Kidney (tissue), 13 donors: ENCODE measurements at regions not wholly inside any gene's neighbourhood (a gene's known extent, or its start where the extent isn't known, plus 50 kb on each side); places are given as distances from the start of the nearest gene placed in this dataset.

Source experiments
- DNase-seq, 5 donors: peaks; one replicate each; pipeline ENCODE4 v3.0.0-alpha.2; 2013 to 2020
- FAIRE-seq: peaks from 2 replicates; lab custom pipeline; 2012; peaks lifted over from hg19 to GRCh38; lab: Jason Lieb, UNC
- H3K27ac ChIP-seq, 2 donors: one replicate each; pipeline ENCODE4 v1.7.0; 2013; ENCODE audit warnings: low read depth in 2 of 2, low read length in 2 of 2, inconsistent platforms in 1 of 2
- H3K27me3 ChIP-seq: one replicate; pipeline ENCODE4 v1.7.1; 2013; ENCODE audit warnings: low read length, inconsistent platforms; ENCODE audit not compliant: control insufficient read depth, insufficient read depth
- H3K36me3 ChIP-seq, 3 donors: one replicate each; pipeline versions ENCODE4 v1.7.0 to v1.7.1; 2013; ENCODE audit warnings: low read length in 3 of 3, control low read depth in 1 of 3, inconsistent platforms in 1 of 3; ENCODE audit not compliant: insufficient read depth in 3 of 3, control insufficient read depth in 2 of 3
- H3K4me1 ChIP-seq, 3 donors: one replicate each; pipeline versions ENCODE4 v1.7.0 to v1.7.1; 2013; ENCODE audit warnings: low read length in 3 of 3, inconsistent platforms in 1 of 3, low read depth in 1 of 3; ENCODE audit not compliant: control insufficient read depth in 2 of 3, insufficient read depth in 2 of 3
- H3K4me3 ChIP-seq, 3 donors: one replicate each; pipeline versions ENCODE4 v1.7.0 to v1.8.1; 2013; ENCODE audit warnings: low read length in 3 of 3, control low read depth in 1 of 3, inconsistent platforms in 1 of 3
- H3K9ac ChIP-seq, 3 donors: one replicate each; pipeline versions ENCODE4 v1.7.0 to v1.7.1; 2013; ENCODE audit warnings: low read length in 3 of 3, control low read depth in 1 of 3, inconsistent platforms in 1 of 3
- H3K9me3 ChIP-seq, 3 donors: one replicate each; pipeline versions ENCODE4 v1.7.0 to v1.7.1; 2013; ENCODE audit warnings: low read length in 3 of 3, control low read depth in 1 of 3, inconsistent platforms in 1 of 3; ENCODE audit not compliant: control insufficient read depth in 2 of 3, insufficient read depth in 1 of 3
- CTCF ChIP-seq: IDR thresholded peaks from 3 replicates; pipeline ENCODE4 v1.5.1; 2012; ENCODE audit warnings: mild to moderate bottlenecking, moderate library complexity, borderline replicate concordance; ENCODE audit not compliant: insufficient read depth; ENCODE audit errors: extremely low read depth
- intact Hi-C: fragments of 100-400 bp; cut with DNase I; formaldehyde crosslinking; loops from one replicate; pipeline ENCODE4 v1.11.1; 2022
- donor health status: control.
- donor health status: control.
- donor health status: control.
- donor health status: control.
- donor health status: control.
- donor health status: DM: yes; HTN: yes; CAD: no.
- donor health status: Normal renal cell carcinoma (clear cell type).

- no peak for DNase-seq
- FAIRE-seq: no peak
- intact Hi-C loops: no loop called here
Measured at GRCh38 chr6:48844696-48845095, 618.4 kb downstream of the MMUT start.

GRCh38 chr6:48840896-48841295 lies 622.2 kb downstream of the MMUT start:
- DNase-seq: no peak
- no peak for FAIRE-seq
- H3K4me3 ChIP-seq: no peak overlapping the region

More at GRCh38 chr6:48844696-48845095, 618.4 kb downstream of the MMUT start:
- Histone ChIP-seq H3K36me3 (no peaks in the 10 kb centered on the region), H3K4me3 (no peak overlapping the region), H3K27me3 (no peaks in the 10 kb centered on the region), H3K4me1 (no peaks in the 10 kb centered on the region), H3K9me3 (peaks cover 0 to 15% (median 7%) of the 10 kb centered on the region in 3 donors), H3K27ac (no peak overlapping the region), H3K9ac (no peak overlapping the region)
- no peak for TF ChIP-seq CTCF

GRCh38 chr6:48839206-48839605 lies 623.8 kb downstream of the MMUT start:
- no peak for TF ChIP-seq CTCF
- no peak overlapping the region for H3K9ac ChIP-seq
- DNase-seq: no peak

More at GRCh38 chr6:48840896-48841295, 622.2 kb downstream of the MMUT start:
- no peaks in the 10 kb centered on the region for H3K27me3 ChIP-seq
- TF ChIP-seq CTCF: no peak
- H3K4me1 ChIP-seq: no peaks in the 10 kb centered on the region
- intact Hi-C loops: no loop called here
- H3K36me3 ChIP-seq: no peaks in the 10 kb centered on the region
- H3K9me3 ChIP-seq: peaks cover 0 to 15% (median 7%) of the 10 kb centered on the region in 3 donors
- no peak overlapping the region for H3K27ac ChIP-seq
- H3K9ac ChIP-seq: no peak overlapping the region

GRCh38 chr6:48837744-48838143 lies 625.3 kb downstream of the MMUT start:
- intact Hi-C loops: no loop called here
- no peak overlapping the region for H3K9ac ChIP-seq
- H3K36me3 ChIP-seq: no peaks in the 10 kb centered on the region
- no peaks in the 10 kb centered on the region for H3K4me1 ChIP-seq
- no peak for DNase-seq
- H3K27ac ChIP-seq: no peak overlapping the region
- TF ChIP-seq CTCF: no peak
- H3K4me3 ChIP-seq: no peak overlapping the region
- no peak for FAIRE-seq
- no peaks in the 10 kb centered on the region for H3K27me3 ChIP-seq
- H3K9me3 ChIP-seq: peaks cover 0 to 15% (median 7%) of the 10 kb centered on the region in 3 donors

More at GRCh38 chr6:48839206-48839605, 623.8 kb downstream of the MMUT start:
- FAIRE-seq: no peak
- Histone ChIP-seq H3K4me1 (no peaks in the 10 kb centered on the region), H3K27ac (no peak overlapping the region), H3K27me3 (no peaks in the 10 kb centered on the region), H3K9me3 (peaks cover 0 to 15% (median 7%) of the 10 kb centered on the region in 3 donors), H3K4me3 (no peak overlapping the region), H3K36me3 (no peaks in the 10 kb centered on the region)
- intact Hi-C loops: no loop called here
